GM18907 (cell line): ENCODE measurements at regions not wholly inside any gene's neighbourhood (a gene's known extent, or its start where the extent isn't known, plus 50 kb on each side); places are given as distances from the start of the nearest gene placed in this dataset.
"Not testable (repeated sequence)": the region's sequence is repeated elsewhere in the genome, so short reads cannot be mapped to it uniquely, and the experiment has no call there.

Experiments
- ATAC-seq: cut with Tn5 transposase; IDR thresholded peaks from one replicate; pipeline ENCODE4 v1.9.1; 2021; ENCODE audit warnings: mild to moderate bottlenecking, moderate library complexity; ENCODE audit not compliant: unreplicated experiment

DNA sequence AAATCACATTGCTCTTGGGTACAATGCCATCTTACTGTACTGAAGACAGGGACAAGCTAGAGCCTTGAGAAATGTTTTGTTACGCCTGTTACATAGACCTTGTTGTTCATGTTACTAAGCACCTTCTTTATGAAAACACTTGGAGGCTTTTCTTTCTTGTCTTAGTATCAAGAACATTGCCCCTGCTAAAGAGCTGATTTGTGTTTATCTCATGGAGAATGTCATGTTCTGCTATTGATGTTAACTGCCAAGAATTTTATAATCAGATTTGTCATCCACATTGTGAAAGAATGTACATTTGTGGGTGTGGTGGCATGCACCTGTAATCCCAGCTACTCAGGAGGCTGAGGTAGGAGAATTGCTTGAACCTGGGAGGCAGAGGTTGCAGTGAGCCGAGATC lies 431.3 kb upstream of the MDFIC2 start:
- ATAC-seq, result no peak

DNA sequence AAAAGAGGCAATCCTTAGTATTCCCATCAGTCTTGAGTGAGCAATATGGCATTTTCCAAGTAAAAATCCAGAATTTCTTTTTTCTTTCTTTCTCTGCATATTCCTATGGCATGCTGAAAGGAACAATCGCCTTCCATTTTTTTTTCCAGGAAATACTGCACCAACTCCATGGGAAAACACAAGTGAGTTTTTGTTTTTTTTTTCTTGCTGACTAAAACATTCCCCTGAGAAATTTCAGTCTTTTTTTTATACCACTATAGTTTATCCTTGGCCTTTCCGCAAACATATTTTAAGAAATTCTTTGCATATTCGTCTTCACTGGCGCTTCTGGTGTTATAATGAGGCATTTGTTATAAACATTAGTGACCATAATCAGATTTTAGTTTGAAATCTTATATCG lies 429.6 kb upstream of the MDFIC2 start:
- ATAC-seq, result no peak

DNA sequence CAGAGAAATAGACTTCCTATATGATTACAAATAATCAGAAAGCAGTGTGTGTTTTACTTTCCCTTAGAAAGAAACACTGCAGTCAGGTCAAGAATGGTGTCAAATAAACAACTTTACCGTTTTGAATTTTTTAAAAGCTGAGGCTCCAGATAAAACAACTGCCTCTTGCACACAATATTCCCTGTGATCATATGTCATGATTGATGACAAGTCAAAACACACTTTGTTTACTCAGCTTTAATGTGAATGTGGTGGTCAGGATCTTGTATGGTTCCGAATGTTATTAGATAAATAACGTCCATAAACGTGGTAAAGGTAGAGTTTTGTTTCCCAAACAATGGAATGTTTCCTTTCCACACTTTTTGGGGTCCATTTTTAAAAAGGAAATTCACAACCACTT lies 428.4 kb upstream of the MDFIC2 start:
- no peak for ATAC-seq

- no peak for ATAC-seq
These were observed 427.6 kb upstream of the MDFIC2 start for GRCh38 chr3:70740071-70740470.

GRCh38 chr3:70738291-70738681 lies 425.8 kb upstream of the MDFIC2 start:
- no peak for ATAC-seq

GRCh38 chr3:70737666-70738290 lies 425.3 kb upstream of the MDFIC2 start:
- ATAC-seq, result no peak

DNA sequence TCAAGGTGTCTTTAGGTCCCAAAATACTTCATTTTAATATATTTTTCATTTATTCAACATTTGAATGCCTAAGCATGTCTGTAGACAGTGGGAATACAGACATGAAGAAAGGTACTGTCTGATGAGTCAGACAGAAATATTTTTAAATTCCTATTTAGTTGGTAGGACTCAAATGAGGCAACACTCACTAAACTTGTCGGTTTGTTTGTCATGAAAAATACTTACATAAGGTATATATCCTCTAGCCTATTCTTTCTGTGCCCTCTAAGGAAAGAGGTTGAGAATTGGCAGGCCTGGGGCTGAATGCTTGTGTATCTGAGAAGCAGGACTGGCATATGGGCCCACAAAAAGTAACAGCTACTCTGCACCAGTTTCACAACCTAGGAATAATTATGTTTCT lies 423.6 kb upstream of the MDFIC2 start:
- ATAC-seq, result no peak

GRCh38 chr3:70734756-70735155 lies 422.3 kb upstream of the MDFIC2 start:
- ATAC-seq, result no peak

- ATAC-seq, result no peak
These were observed 418.6 kb upstream of the MDFIC2 start for GRCh38 chr3:70731046-70731445.

- ATAC-seq, result no peak
These were observed 417.4 kb upstream of the MDFIC2 start for GRCh38 chr3:70729845-70730244.

DNA sequence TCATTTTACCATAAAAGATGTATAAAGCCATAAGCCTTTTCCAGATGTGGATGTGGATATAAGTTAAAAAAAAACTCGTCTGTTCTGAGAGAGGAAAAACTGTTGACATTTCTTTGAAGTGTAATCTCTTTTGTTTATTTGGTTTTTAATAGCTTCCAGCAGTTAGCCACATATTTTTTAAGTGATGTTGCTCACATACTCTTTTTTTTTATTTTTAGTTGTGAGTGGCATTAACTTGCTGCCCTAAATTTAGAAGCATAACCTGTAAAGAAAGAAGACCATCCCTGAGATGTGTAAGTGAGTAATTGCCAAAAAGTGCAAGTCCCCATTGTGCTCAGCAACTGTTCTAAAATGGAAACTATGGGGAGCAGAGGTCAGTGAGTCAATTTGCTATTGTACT lies 415.9 kb upstream of the MDFIC2 start:
- ATAC-seq, result no peak

- ATAC-seq, result no peak
These were observed 414.5 kb upstream of the MDFIC2 start for GRCh38 chr3:70726961-70727360.

- ATAC-seq, result no peak
These were observed 413.9 kb upstream of the MDFIC2 start for GRCh38 chr3:70726096-70726938.

DNA sequence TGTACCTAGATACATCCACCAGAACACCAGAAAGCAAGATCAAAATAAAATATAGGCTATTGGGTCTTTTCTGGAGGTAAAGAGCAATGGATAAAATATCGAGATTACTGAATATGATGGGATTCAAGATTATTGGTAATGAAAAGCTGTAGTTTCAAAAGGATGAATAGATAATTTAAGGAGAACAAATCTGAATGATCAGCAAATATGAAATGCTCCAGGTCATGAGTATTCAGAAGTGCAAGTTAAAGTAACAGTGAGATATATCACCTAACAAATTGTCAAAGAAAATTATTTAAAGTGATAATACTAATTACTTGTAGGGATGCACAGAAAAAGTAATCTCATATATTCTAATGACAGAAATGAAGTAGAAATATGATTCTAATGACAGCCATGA lies 409.6 kb upstream of the MDFIC2 start:
- no peak for ATAC-seq

DNA sequence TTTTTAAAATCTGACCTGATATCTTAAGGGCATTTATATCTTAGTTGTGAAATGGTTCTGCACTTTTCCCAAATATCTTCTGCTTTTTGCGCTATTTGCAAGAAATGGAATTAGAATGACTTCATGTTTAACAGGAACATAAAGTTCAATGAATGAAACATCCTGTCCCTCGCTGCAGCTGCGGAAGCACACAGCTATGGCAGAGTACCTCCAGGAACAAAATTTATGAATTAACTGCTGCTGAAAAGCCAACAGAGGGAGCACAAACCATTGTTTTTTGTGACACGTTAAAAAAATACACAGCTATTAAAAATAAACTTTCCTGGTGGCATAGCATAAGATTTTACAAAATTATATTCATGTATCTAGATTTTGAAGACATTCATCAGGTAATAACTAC lies 404.4 kb upstream of the MDFIC2 start:
- ATAC-seq, result no peak

- no peak for ATAC-seq
These were observed 400.1 kb upstream of the MDFIC2 start for GRCh38 chr3:70712449-70713082.

- no peak for ATAC-seq
These were observed 391.1 kb upstream of the MDFIC2 start for GRCh38 chr3:70703305-70704102.

GRCh38 chr3:70702132-70702531 lies 389.7 kb upstream of the MDFIC2 start:
- ATAC-seq, result no peak

DNA sequence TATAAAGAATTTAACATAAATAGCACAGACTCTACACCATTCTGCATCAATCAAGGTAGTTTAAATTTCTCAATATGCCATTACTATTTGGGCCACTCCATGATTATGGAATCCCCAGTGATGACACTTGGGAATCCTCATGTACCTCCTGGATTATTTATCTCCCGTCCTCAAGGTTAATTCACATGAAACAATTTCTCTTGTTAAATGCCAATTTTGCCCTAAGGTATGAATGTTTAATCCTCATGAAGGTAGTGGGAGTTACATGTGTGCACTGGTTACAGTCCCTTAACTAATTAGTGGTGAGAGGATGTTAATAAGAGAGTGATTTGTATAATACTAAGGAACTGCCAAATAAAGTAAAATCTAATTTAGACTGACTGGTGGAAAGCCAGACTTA lies 372.3 kb upstream of the MDFIC2 start:
- no peak for ATAC-seq

DNA sequence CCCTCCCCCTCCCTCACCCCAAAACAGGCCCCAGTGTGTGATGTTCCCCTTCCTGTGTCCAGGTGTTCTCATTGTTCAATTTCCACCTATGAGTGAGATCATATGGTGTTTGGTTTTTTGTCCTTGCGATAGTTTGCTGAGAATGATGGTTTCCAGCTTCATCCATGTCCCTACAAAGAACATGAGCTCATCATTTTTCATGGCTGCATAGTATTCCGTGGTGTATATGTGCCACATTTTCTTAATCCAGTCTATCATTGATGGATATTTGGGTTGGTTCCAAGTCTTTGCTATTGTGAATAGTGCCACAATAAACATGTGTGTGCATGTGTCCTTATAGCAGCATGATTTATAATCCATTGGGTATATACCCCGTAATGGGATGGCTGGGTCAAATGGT lies 363.4 kb upstream of the MDFIC2 start:
- not testable (repeated sequence) for ATAC-seq
